DOHH2 (cell line): ENCODE measurements at regions not wholly inside any gene's neighbourhood (a gene's known extent, or its start where the extent isn't known, plus 50 kb on each side); places are given as distances from the start of the nearest gene placed in this dataset.
"Not testable (repeated sequence)": the region's sequence is repeated elsewhere in the genome, so short reads cannot be mapped to it uniquely, and the experiment has no call there.

Experiments
- H3F3A ChIP-seq: fragments of 200-600 bp; sonication (generic), shearing (Covaris generic); 2 replicates; pipeline ENCODE4 v1.6.0; 2016; ENCODE audit warnings: antibody characterized with exemption, mild to moderate bottlenecking; ENCODE audit not compliant: control insufficient read depth, insufficient read depth
- H3K27ac ChIP-seq: fragments of 200-600 bp; sonication (generic); 2 replicates; pipeline ENCODE4 v1.5.1; 2014; ENCODE audit warnings: low read depth, mild to moderate bottlenecking, low read length, moderate library complexity
- H3K27me3 ChIP-seq: fragments of 200-600 bp; sonication (generic); 2 replicates; pipeline ENCODE4 v1.6.1; 2014; ENCODE audit warnings: mild to moderate bottlenecking, low read length, mixed read lengths; ENCODE audit not compliant: control insufficient read depth
- H3K36me3 ChIP-seq: fragments of 200-600 bp; sonication (generic); 2 replicates; pipeline ENCODE4 v1.6.1; 2014; ENCODE audit warnings: mild to moderate bottlenecking, low read length, moderate library complexity, mixed read lengths; ENCODE audit not compliant: control insufficient read depth
- H3K4me1 ChIP-seq: fragments of 200-600 bp; sonication (generic); 2 replicates; pipeline ENCODE4 v1.6.1; 2014; ENCODE audit warnings: mild to moderate bottlenecking, low read length, mixed read lengths; ENCODE audit not compliant: control insufficient read depth
- H3K4me2 ChIP-seq: fragments of 200-600 bp; sonication (generic); 2 replicates; pipeline ENCODE4 v1.6.0; 2014; ENCODE audit warnings: mild to moderate bottlenecking, low read length, moderate library complexity
- H3K4me3 ChIP-seq: fragments of 200-600 bp; sonication (generic); 2 replicates; pipeline ENCODE4 v1.5.1; 2014; ENCODE audit warnings: mild to moderate bottlenecking, low read length, mixed read lengths
- H3K79me2 ChIP-seq: fragments of 200-600 bp; sonication (generic); 2 replicates; pipeline ENCODE4 v1.6.1; 2014; ENCODE audit warnings: mild to moderate bottlenecking, low read length, mixed read lengths; ENCODE audit not compliant: control insufficient read depth
- H3K9me2 ChIP-seq: fragments of 200-600 bp; sonication (generic); replicated peaks from 2 replicates; pipeline ENCODE4 v1.6.1; 2014; ENCODE audit warnings: mild to moderate bottlenecking, low read length, mixed read lengths; ENCODE audit not compliant: control insufficient read depth
- H3K9me3 ChIP-seq: fragments of 200-600 bp; sonication (generic); 2 replicates; pipeline ENCODE4 v1.6.1; 2014; ENCODE audit warnings: antibody characterized with exemption, low read length, mixed read lengths; ENCODE audit not compliant: control insufficient read depth, insufficient read depth
- H4K20me1 ChIP-seq: fragments of 200-600 bp; sonication (generic); 2 replicates; pipeline ENCODE4 v1.6.0; 2014; ENCODE audit warnings: low read depth, mild to moderate bottlenecking, antibody characterized with exemption, low read length, moderate library complexity; ENCODE audit not compliant: control insufficient read depth, insufficient read depth

DNA sequence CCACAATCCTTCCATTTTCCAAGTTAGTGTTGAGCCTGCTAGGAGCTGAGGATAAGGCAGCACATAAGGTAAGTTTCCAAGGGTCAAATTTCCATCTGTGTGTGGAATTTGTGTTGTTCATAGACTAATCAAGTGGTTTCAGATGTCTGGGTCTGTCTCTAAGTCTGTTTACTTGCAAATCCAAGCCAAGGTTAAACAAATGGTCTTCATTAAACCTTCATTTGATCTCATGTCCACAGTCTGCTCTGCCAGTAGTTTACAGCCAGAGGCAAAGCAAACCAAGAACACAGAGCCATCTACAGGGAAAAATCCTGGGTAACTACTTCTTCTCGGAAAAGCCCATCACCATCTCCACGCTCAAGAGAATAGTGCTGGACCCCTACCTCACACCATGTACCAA lies 5450.2 kb upstream of the TPTE start:
- not testable (repeated sequence) for H3F3A ChIP-seq, H3K4me1 ChIP-seq, H4K20me1 ChIP-seq, H3K4me3 ChIP-seq, H3K9me2 ChIP-seq, H3K36me3 ChIP-seq, H3K27me3 ChIP-seq, H3K4me2 ChIP-seq, H3K9me3 ChIP-seq, H3K79me2 ChIP-seq, H3K27ac ChIP-seq

DNA sequence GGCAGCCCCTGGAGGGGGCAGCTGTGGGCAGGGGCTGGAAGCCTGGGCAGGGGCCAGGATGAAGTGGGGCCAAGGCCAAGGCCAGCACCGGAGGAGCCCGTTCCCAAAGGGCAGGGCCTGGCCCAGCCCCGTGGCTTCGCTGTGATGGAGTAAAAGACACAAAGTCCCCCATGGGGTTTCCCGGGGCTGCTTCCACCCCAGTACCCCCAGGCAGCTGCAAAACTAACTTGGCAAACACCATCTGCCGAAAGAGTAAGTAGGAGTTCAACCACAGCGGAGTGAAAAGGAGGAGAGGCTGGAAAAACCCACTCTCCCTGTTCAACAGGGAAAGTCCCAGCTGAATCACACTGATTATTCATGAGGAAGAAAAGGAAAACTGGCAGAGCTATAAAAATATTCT lies 5444.5 kb upstream of the TPTE start:
- not testable (repeated sequence) for H3K4me2 ChIP-seq, H3F3A ChIP-seq, H4K20me1 ChIP-seq, H3K4me1 ChIP-seq, H3K9me2 ChIP-seq, H3K9me3 ChIP-seq, H3K4me3 ChIP-seq, H3K79me2 ChIP-seq, H3K27ac ChIP-seq, H3K36me3 ChIP-seq, H3K27me3 ChIP-seq

DNA sequence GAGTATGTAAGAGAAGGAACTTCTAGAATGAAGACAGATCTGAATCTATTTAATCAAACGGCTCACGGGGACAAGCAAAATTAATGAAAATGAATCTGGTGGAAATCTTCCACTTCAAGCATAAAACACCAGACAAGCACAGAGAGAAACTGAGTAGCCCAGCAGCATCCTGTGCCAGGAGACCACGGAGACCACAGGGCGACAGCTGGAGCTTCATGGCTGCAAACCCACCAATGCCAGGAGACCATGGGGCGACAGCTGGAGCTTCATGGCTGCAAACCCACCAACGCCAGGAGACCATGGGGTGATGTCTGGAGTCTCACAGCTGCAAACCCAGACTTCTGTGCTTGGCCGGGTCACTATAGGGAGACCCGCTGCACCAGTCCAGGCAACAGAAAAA lies 5442.0 kb upstream of the TPTE start:
- H3K9me3 ChIP-seq, H3K27ac ChIP-seq, H4K20me1 ChIP-seq, H3K4me2 ChIP-seq, H3K36me3 ChIP-seq, H3K9me2 ChIP-seq, H3K4me3 ChIP-seq, H3K4me1 ChIP-seq, H3F3A ChIP-seq, H3K79me2 ChIP-seq, H3K27me3 ChIP-seq: not testable (repeated sequence)

DNA sequence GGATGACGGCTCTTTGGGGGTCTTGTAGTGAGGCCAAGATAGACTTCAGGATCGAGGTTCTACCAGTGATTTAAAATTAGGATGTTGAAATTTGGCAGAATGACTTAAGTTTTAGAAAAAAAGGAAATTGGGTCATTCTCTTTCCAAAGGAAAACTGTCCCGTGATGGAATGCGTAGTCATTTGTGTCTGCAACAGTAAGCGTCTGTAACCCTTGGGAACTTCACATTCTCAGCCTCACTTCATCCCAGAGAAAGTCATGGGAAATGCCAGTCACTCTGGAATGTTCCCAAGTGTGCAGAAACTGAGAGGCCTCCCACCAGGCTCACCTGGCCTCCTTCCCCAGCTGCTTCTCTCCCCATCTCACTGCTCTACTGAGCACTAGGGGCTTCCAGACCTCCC lies 5441.4 kb upstream of the TPTE start:
- not testable (repeated sequence) for H3F3A ChIP-seq, H3K9me2 ChIP-seq, H3K4me1 ChIP-seq, H3K79me2 ChIP-seq, H3K4me2 ChIP-seq, H3K9me3 ChIP-seq, H3K4me3 ChIP-seq, H4K20me1 ChIP-seq, H3K36me3 ChIP-seq, H3K27ac ChIP-seq, H3K27me3 ChIP-seq

DNA sequence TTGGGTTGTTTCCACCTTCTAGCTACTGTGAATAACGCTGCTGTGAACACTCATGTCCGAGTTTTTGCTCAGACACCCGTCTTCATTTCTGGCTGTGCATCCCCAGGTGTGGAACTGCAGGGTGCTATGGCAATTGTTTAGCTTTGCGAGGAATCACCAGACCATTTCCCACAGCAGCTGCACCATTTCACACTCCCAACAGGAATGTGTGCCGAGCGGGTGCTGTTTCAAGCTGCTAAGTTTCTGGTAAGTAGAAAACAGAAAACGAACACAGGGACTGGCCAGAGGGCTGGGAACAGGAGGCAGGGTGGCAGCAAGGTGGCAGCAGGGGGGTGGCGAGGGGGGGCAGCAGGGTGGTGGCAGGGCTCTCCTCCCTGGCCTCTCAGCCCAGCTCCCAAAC lies 5437.1 kb upstream of the TPTE start:
- not testable (repeated sequence) for H3F3A ChIP-seq, H3K9me2 ChIP-seq, H4K20me1 ChIP-seq, H3K9me3 ChIP-seq, H3K4me2 ChIP-seq, H3K36me3 ChIP-seq, H3K27ac ChIP-seq, H3K27me3 ChIP-seq, H3K4me3 ChIP-seq, H3K79me2 ChIP-seq, H3K4me1 ChIP-seq

DNA sequence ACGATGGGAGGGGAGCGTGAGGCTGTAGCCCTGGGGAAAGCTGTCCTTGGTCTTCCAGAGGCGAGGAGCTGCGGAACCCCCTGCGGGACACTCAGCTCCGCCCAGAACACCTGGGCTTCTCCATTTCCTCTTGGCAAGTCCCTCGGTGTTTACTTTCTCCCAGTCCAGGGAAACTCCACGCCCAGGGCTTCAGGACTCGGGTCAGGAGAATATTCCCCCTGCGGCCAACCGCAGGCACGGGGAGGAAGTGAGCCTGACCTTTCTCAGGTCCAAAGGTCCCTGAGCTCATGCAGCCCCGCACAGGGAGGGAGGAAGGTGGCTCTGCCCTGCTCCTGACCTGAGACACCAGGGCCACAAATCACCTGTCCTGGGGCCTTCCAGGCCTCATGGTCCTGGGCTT lies 5435.9 kb upstream of the TPTE start:
- H3K36me3 ChIP-seq, H3K27me3 ChIP-seq, H4K20me1 ChIP-seq, H3K9me2 ChIP-seq, H3K4me3 ChIP-seq, H3K4me1 ChIP-seq, H3F3A ChIP-seq, H3K9me3 ChIP-seq, H3K79me2 ChIP-seq, H3K4me2 ChIP-seq, H3K27ac ChIP-seq: not testable (repeated sequence)

DNA sequence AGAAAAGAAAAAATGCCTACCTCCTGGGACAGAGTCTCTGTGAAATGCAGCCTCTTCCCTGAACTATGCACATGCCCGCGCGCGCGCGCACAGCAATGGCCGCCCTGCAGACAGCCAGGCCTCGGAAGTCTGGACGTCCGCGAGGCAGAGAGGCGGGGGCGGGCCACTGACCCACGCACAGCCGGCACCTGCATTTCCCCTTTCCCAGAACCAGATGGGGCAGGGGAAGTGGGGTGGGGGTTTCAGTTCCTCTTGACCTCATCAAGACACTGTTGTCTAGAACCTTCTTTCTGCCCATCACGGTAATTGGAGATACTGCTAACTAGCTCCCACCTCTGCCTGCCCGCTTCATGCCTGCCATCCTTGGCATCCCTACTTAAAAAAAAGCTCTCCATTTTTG lies 5435.0 kb upstream of the TPTE start:
- H3K27me3 ChIP-seq, H3K9me2 ChIP-seq, H4K20me1 ChIP-seq, H3K36me3 ChIP-seq, H3K9me3 ChIP-seq, H3K4me1 ChIP-seq, H3K79me2 ChIP-seq, H3K4me2 ChIP-seq, H3K27ac ChIP-seq, H3K4me3 ChIP-seq, H3F3A ChIP-seq: not testable (repeated sequence)

DNA sequence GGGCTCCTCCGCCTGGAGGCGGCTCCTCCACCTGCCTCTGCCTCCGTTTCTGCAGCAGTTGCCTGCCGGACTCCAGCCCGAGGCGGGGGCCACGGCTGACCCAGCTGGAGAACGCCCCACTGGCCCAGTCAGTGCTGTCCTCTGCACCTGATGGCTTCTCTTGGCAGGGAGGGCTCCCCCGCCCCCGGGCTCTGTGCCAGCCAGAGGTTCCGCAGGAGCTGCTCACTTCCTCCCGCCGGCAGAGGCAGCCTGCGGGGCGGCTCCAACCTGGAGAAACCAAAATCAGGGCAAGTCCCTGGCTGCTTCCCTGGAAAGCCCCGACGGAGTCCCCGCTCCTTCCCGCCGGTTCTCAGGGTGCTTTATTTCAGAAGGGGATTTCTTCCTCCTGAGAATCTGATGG lies 5432.6 kb upstream of the TPTE start:
- not testable (repeated sequence) for H3K4me3 ChIP-seq, H4K20me1 ChIP-seq, H3K9me3 ChIP-seq, H3K79me2 ChIP-seq, H3K4me1 ChIP-seq, H3K36me3 ChIP-seq, H3K27me3 ChIP-seq, H3K9me2 ChIP-seq, H3K27ac ChIP-seq, H3K4me2 ChIP-seq, H3F3A ChIP-seq
